GM23338 (cell line): ENCODE measurements at regions not wholly inside any gene's neighbourhood (a gene's known extent, or its start where the extent isn't known, plus 50 kb on each side); places are given as distances from the start of the nearest gene placed in this dataset.
"Not testable (repeated sequence)": the region's sequence is repeated elsewhere in the genome, so short reads cannot be mapped to it uniquely, and the experiment has no call there.

ENCODE experiments used
- ATAC-seq: fragments of 200-7000 bp; cut with Tn5 transposase; 3 replicates; pipeline ENCODE4 v1.9.1; 2020
- DNase-seq: peaks from one replicate; pipeline ENCODE4 v3.0.0-alpha.2; 2015; ENCODE audit warnings: low spot score
- H2AFZ ChIP-seq: fragments of 200-600 bp; sonication (generic); 2 replicates; pipeline ENCODE4 v1.8.0; 2016; ENCODE audit warnings: antibody characterized with exemption, mild to moderate bottlenecking, moderate library complexity
- H3F3A ChIP-seq: fragments of 200-600 bp; sonication (generic); replicated peaks from 2 replicates; pipeline ENCODE4 v1.8.0; 2017; ENCODE audit warnings: antibody characterized with exemption, mixed run types, low read depth
- H3K27ac ChIP-seq: fragments of 200-600 bp; sonication (generic); 2 replicates; pipeline ENCODE4 v1.6.1; 2016; ENCODE audit warnings: low read depth
- H3K27me3 ChIP-seq: fragments of 200-600 bp; sonication (generic); 2 replicates; pipeline ENCODE4 v1.8.0; 2016; ENCODE audit warnings: mild to moderate bottlenecking, mixed run types, moderate library complexity; ENCODE audit not compliant: insufficient read depth
- H3K36me3 ChIP-seq: fragments of 200-600 bp; sonication (generic); 2 replicates; pipeline ENCODE4 v1.8.0; 2016; ENCODE audit warnings: mild to moderate bottlenecking; ENCODE audit not compliant: insufficient read depth
- H3K4me1 ChIP-seq: fragments of 200-600 bp; sonication (generic); 2 replicates; pipeline ENCODE4 v1.8.0; 2016; ENCODE audit warnings: mild to moderate bottlenecking, moderate library complexity; ENCODE audit not compliant: insufficient read depth
- H3K4me2 ChIP-seq: fragments of 200-600 bp; sonication (generic); 2 replicates; pipeline ENCODE4 v1.7.1; 2017; ENCODE audit warnings: mixed run types
- H3K4me3 ChIP-seq: fragments of 200-600 bp; sonication (generic); 2 replicates; pipeline ENCODE4 v1.6.1; 2016; ENCODE audit warnings: mixed run types
- H3K79me2 ChIP-seq: fragments of 200-600 bp; sonication (generic); replicated peaks from 2 replicates; pipeline ENCODE4 v1.8.0; 2017; ENCODE audit warnings: mild to moderate bottlenecking; ENCODE audit not compliant: insufficient read depth
- H3K9me2 ChIP-seq: fragments of 200-600 bp; sonication (generic); 2 replicates; pipeline ENCODE4 v1.8.0; 2017; ENCODE audit not compliant: insufficient read depth
- H4K20me1 ChIP-seq: fragments of 200-600 bp; sonication (generic); replicated peaks from 2 replicates; pipeline ENCODE4 v1.8.0; 2017; ENCODE audit warnings: mild to moderate bottlenecking; ENCODE audit not compliant: insufficient read depth
- H3K27ac Mint-ChIP-seq: 2 replicates; pipeline ENCODE4 v1.8.0; 2020; ENCODE audit warnings: inconsistent platforms, mild to moderate bottlenecking, moderate library complexity, mixed read lengths
- H3K27me3 Mint-ChIP-seq: 3 replicates; pipeline ENCODE4 v1.8.0; 2022; ENCODE audit warnings: low read depth, mild to moderate bottlenecking, moderate library complexity, mixed read lengths, inconsistent platforms; ENCODE audit not compliant: insufficient read depth, poor library complexity
- H3K36me3 Mint-ChIP-seq: 3 replicates; pipeline ENCODE4 v1.8.0; 2021; ENCODE audit warnings: low read depth, mild to moderate bottlenecking, inconsistent platforms, moderate library complexity, mixed read lengths
- H3K4me1 Mint-ChIP-seq: 3 replicates; pipeline ENCODE4 v1.8.0; 2020; ENCODE audit warnings: mild to moderate bottlenecking, inconsistent platforms, mixed read lengths
- H3K4me3 Mint-ChIP-seq: 3 replicates; pipeline ENCODE4 v1.8.0; 2021; ENCODE audit warnings: moderate library complexity, mild to moderate bottlenecking, inconsistent platforms, mixed read lengths
- H3K9me3 Mint-ChIP-seq: 3 replicates; pipeline ENCODE4 v1.8.0; 2020; ENCODE audit warnings: moderate library complexity, mild to moderate bottlenecking, inconsistent platforms, mixed read lengths
- CTCF ChIP-seq, 2 experiments: fragments of 200-600 bp in 1 of 2; sonication (generic) in 1 of 2; conservative IDR thresholded peaks; 2 replicates each; pipeline versions ENCODE4 v1.5.1 to v1.6.1; 2016 to 2017; ENCODE audit warnings: antibody characterized with exemption in 2 of 2, low read depth in 2 of 2, mild to moderate bottlenecking in 2 of 2, moderate library complexity in 1 of 2
- ETS1 ChIP-seq: IDR thresholded peaks from 2 replicates; pipeline ENCODE4 v1.6.1; 2016; ENCODE audit warnings: antibody characterized with exemption
- EZH2phosphoT487 ChIP-seq: fragments of 200-600 bp; sonication (generic); IDR thresholded peaks from one replicate; pipeline ENCODE4 v1.8.1; 2018; ENCODE audit warnings: antibody characterized with exemption; ENCODE audit not compliant: unreplicated experiment
- JUNB ChIP-seq: IDR thresholded peaks from one replicate; pipeline ENCODE4 v1.6.1; 2016; ENCODE audit warnings: antibody characterized with exemption; ENCODE audit not compliant: unreplicated experiment
- NANOG ChIP-seq: IDR thresholded peaks from 2 replicates; pipeline ENCODE4 v1.6.1; 2016; ENCODE audit warnings: antibody characterized with exemption, borderline replicate concordance
- REST ChIP-seq: IDR thresholded peaks from one replicate; pipeline ENCODE4 v1.6.1; 2018; ENCODE audit warnings: antibody characterized with exemption; ENCODE audit not compliant: unreplicated experiment
- STAT1 ChIP-seq: IDR thresholded peaks from one replicate; pipeline ENCODE4 v1.6.1; 2016; ENCODE audit warnings: antibody characterized with exemption; ENCODE audit not compliant: unreplicated experiment
- ZNF331 ChIP-seq: fragments of 250-450 bp; sonication (Bioruptor Pico); IDR thresholded peaks from 2 replicates; pipeline ENCODE4 v1.5.0; 2020; ENCODE audit warnings: low read depth, mild to moderate bottlenecking, moderate library complexity
- ZNF462 ChIP-seq: fragments of 250-450 bp; sonication (Bioruptor Pico); IDR thresholded peaks from 2 replicates; pipeline ENCODE4 v1.5.0; 2020; ENCODE audit warnings: mild to moderate bottlenecking, moderate library complexity

- H3K4me3 Mint-ChIP-seq = no peak overlapping the region
- H3K4me1 ChIP-seq = peaks cover 4% of the 10 kb centered on the region; the same call in 1 of the 2 replicates
- no peaks in the 10 kb centered on the region for H3K27me3 ChIP-seq
- no peaks in the 10 kb centered on the region for H4K20me1 ChIP-seq
- H3K9me3 Mint-ChIP-seq = no peaks in the 10 kb centered on the region
- no peak overlapping the region for H3K27ac Mint-ChIP-seq
- DNase-seq (no peak), ATAC-seq (no peak)
- no peaks in the 10 kb centered on the region for H3K9me2 ChIP-seq
- H3K27ac ChIP-seq = no peak overlapping the region
- no peak for TF ChIP-seq NANOG
- no peak for TF ChIP-seq ETS1
- TF ChIP-seq ZNF462 (CRISPR knock-in tag) = no peak
- TF ChIP-seq ZNF331 (CRISPR knock-in tag) = no peak
- TF ChIP-seq STAT1 = no peak
- TF ChIP-seq EZH2phosphoT487 = no peak
- no peak for TF ChIP-seq CTCF (conservative IDR thresholded peaks at IDR 0.05; ENCODE audit: low read depth in 2 of 2)
- TF ChIP-seq JUNB = no peak
- TF ChIP-seq REST = no peak
- H3K4me3 ChIP-seq = no peak overlapping the region
- peaks cover 3% of the 10 kb centered on the region; the same call in 2 of the 3 replicates for H3K4me1 Mint-ChIP-seq
- H2AFZ ChIP-seq = no peak overlapping the region
- H3K4me2 ChIP-seq = no peak overlapping the region
- no peaks in the 10 kb centered on the region for H3F3A ChIP-seq
- no peaks in the 10 kb centered on the region for H3K36me3 Mint-ChIP-seq
- H3K36me3 ChIP-seq = no peaks in the 10 kb centered on the region
- no peaks in the 10 kb centered on the region for H3K79me2 ChIP-seq
- no peaks in the 10 kb centered on the region for H3K27me3 Mint-ChIP-seq
These were observed 62.6 kb upstream of the TEX13D start for GRCh38 chrX:124269881-124270280.

- H4K20me1 ChIP-seq, H3K36me3 ChIP-seq, H3K4me1 ChIP-seq, H3F3A ChIP-seq, H3K4me2 ChIP-seq, H3K27ac Mint-ChIP-seq, H3K4me1 Mint-ChIP-seq, H3K27ac ChIP-seq, H2AFZ ChIP-seq, H3K9me2 ChIP-seq, H3K4me3 ChIP-seq, DNase-seq, H3K4me3 Mint-ChIP-seq, H3K27me3 Mint-ChIP-seq, H3K36me3 Mint-ChIP-seq, H3K27me3 ChIP-seq, H3K79me2 ChIP-seq, H3K9me3 Mint-ChIP-seq, ATAC-seq: not testable (repeated sequence)
These were observed 60.9 kb upstream of the TEX13D start for GRCh38 chrX:124271599-124271998.
